Epidermal melanocyte (primary cell): ENCODE measurements at regions not wholly inside any gene's neighbourhood (a gene's known extent, or its start where the extent isn't known, plus 50 kb on each side); places are given as distances from the start of the nearest gene placed in this dataset.

Experiments
- DNase-seq: peaks from one replicate; pipeline ENCODE4 v3.0.0; 2011; ENCODE audit warnings: low spot score; ENCODE audit not compliant: insufficient read length

- DNase-seq = no peak
Measured at GRCh38 chr21:20311234-20311787, 686.9 kb upstream of the NCAM2 start.

GRCh38 chr21:20313013-20313412, 685.2 kb upstream of the NCAM2 start:
- no peak for DNase-seq

- DNase-seq = no peak
Measured at GRCh38 chr21:20315042-20315441, 683.2 kb upstream of the NCAM2 start.

GRCh38 chr21:20329636-20330035, 668.6 kb upstream of the NCAM2 start:
- DNase-seq = no peak

GRCh38 chr21:20330652-20331051, 667.6 kb upstream of the NCAM2 start:
- DNase-seq = no peak

DNA sequence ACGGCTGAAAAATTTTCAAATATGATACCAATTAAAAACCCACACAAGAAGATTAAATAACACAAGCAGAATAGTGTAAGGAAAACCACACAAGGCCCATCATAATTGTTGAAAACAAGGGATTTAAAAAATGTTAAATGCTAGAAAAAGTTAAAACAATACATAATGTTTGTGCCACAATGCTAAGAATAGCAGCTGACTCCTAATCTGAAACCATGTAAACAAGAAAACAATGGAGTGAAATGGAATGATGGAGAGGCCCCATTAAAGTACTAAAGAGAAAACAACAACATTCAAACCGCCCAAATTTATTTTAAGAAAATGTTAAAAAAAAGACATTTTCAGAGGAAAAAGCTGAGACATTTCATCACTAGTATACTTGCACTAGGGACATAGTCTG, 663.6 kb upstream of the NCAM2 start:
- no peak for DNase-seq

GRCh38 chr21:20341431-20341830, 656.8 kb upstream of the NCAM2 start:
- no peak for DNase-seq

GRCh38 chr21:20343186-20343585, 655.0 kb upstream of the NCAM2 start:
- DNase-seq = no peak

DNA sequence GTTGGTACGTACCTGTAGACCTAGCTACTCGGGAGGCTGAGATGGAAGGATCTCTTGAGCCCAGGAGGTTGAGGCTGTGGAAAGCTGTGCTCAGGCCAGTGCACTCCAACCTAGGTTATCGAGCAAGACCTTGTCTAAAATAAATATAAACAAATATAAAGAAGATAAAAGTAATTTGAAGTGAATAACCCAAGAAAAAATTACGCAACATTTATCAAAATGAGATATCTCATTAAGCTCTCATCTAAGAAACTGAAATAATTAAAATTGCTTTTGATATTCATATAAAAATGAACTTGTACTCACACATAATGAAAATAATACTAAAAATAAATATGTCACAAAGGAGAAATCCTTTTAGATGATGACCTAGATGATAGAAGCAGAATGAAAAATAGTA, 647.1 kb upstream of the NCAM2 start:
- DNase-seq = no peak

- no peak for DNase-seq
Measured at GRCh38 chr21:20353351-20353750, 644.9 kb upstream of the NCAM2 start.

GRCh38 chr21:20373031-20373430, 625.2 kb upstream of the NCAM2 start:
- DNase-seq = no peak

GRCh38 chr21:20377250-20377649, 621.0 kb upstream of the NCAM2 start:
- no peak for DNase-seq

DNA sequence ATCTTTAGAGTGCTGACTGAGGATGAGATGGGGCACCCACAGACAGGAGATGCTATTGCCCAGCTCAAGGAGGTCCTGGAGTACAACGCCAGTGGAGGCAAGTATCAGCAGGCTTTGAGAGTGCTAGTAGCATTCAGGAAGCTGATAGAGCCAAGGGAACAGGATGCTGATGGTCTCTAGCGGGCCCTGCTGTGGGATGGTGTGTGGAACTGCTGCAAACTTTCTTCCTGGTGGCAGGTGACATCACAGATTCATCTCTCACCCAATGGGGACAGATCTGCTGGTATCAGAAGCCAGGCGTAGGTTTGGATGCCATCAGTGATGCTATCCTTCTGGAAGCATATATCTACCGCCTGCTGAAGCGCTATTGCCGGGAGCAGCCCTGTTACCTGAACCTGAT, 609.8 kb upstream of the NCAM2 start:
- DNase-seq = no peak

- DNase-seq = no peak
Measured at GRCh38 chr21:20396798-20397197, 601.4 kb upstream of the NCAM2 start.

DNA sequence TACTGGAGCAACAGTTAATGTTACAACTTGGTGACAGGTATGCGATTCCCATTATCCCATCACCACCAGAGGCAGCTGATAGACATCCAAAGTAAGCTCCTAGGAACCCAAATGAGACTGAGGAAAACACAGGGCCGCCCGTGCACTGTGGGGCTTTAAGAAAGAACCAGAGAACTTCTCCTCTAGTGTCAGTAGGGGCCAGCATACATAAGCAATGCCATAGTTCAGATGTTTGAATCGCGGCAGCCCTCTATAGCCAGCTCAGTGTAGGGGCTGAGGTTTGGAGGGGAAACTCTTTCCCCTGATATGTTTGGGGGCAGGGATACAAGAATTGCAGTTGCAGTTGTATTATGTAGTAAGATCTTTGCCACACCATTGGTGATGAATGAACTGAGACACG, 593.3 kb upstream of the NCAM2 start:
- no peak for DNase-seq

- DNase-seq = no peak
Measured at GRCh38 chr21:20418353-20418752, 579.9 kb upstream of the NCAM2 start.

GRCh38 chr21:20419772-20420171, 578.4 kb upstream of the NCAM2 start:
- no peak for DNase-seq

DNA sequence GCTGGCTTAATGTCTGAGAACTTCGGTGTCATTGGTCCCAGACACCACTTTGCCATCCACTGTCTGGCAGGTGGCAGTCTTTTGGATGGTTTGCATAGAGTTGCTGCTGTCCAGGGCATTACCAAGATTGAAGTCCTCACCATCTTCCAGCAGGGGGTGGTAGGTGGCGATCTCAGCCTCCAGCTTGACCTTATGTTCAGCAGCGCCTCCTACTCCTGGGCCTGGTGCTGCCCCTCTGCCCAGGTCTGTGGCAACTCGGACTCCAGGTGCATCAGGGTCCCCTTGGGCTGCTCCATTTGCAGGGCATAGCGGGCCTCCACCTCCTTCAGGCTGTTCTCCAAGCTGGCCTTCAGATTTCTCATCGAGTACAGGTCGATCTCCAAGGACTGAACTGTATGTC, 573.3 kb upstream of the NCAM2 start:
- DNase-seq = no peak

- DNase-seq = no peak
Measured at GRCh38 chr21:20425856-20426255, 572.4 kb upstream of the NCAM2 start.

GRCh38 chr21:20440338-20440737, 557.9 kb upstream of the NCAM2 start:
- no peak for DNase-seq

- no peak for DNase-seq
Measured at GRCh38 chr21:20443558-20444155, 554.6 kb upstream of the NCAM2 start.

- no peak for DNase-seq
Measured at GRCh38 chr21:20445971-20446370, 552.2 kb upstream of the NCAM2 start.

GRCh38 chr21:20451046-20451445, 547.2 kb upstream of the NCAM2 start:
- DNase-seq = no peak

GRCh38 chr21:20452935-20453334, 545.3 kb upstream of the NCAM2 start:
- DNase-seq = no peak
